Inferior parietal cortex (tissue), 1 donor: ENCODE measurements at regions not wholly inside any gene's neighbourhood (a gene's known extent, or its start where the extent isn't known, plus 50 kb on each side); places are given as distances from the start of the nearest gene placed in this dataset.
"Not testable (repeated sequence)": the region's sequence is repeated elsewhere in the genome, so short reads cannot be mapped to it uniquely, and the experiment has no call there.

ENCODE experiments used
- DNase-seq: peaks from one replicate; pipeline ENCODE4 v3.0.0-alpha.2; 2016; ENCODE audit errors: extremely low spot score

GRCh38 chr1:234920136-234920842 is 208.3 kb downstream of the TOMM20 start:
- no peak for DNase-seq

GRCh38 chr1:234918961-234919761 is 209.5 kb downstream of the TOMM20 start:
- DNase-seq = no peak

GRCh38 chr1:234918181-234918841 is 210.3 kb downstream of the TOMM20 start:
- DNase-seq = no peak

GRCh38 chr1:234917495-234918180 is 211.0 kb downstream of the TOMM20 start:
- no peak for DNase-seq

GRCh38 chr1:234916840-234917239 is 211.8 kb downstream of the TOMM20 start:
- no peak for DNase-seq

- no peak for DNase-seq
These were observed 212.5 kb downstream of the TOMM20 start for GRCh38 chr1:234915924-234916675.

GRCh38 chr1:234914606-234915290 is 213.9 kb downstream of the TOMM20 start:
- no peak for DNase-seq

GRCh38 chr1:234913771-234914170 is 214.9 kb downstream of the TOMM20 start:
- no peak for DNase-seq

- no peak for DNase-seq
These were observed 215.4 kb downstream of the TOMM20 start for GRCh38 chr1:234913278-234913649.

GRCh38 chr1:234912548-234913277 is 215.9 kb downstream of the TOMM20 start:
- DNase-seq = no peak

GRCh38 chr1:234911787-234912186 is 216.8 kb downstream of the TOMM20 start:
- DNase-seq = no peak

- DNase-seq = not testable (repeated sequence)
These were observed 217.5 kb downstream of the TOMM20 start for GRCh38 chr1:234911136-234911535.

GRCh38 chr1:234909851-234910250 is 218.8 kb downstream of the TOMM20 start:
- no peak for DNase-seq

- no peak for DNase-seq
These were observed 219.3 kb downstream of the TOMM20 start for GRCh38 chr1:234909307-234909810.

GRCh38 chr1:234908571-234908970 is 220.1 kb downstream of the TOMM20 start:
- DNase-seq = no peak

GRCh38 chr1:234907940-234908405 is 220.7 kb downstream of the TOMM20 start:
- no peak for DNase-seq

GRCh38 chr1:234907208-234907939 is 221.3 kb downstream of the TOMM20 start:
- no peak for DNase-seq

GRCh38 chr1:234906654-234907053 is 222.0 kb downstream of the TOMM20 start:
- no peak for DNase-seq
